Neural crest cell (in vitro differentiated cells): ENCODE measurements at regions not wholly inside any gene's neighbourhood (a gene's known extent, or its start where the extent isn't known, plus 50 kb on each side); places are given as distances from the start of the nearest gene placed in this dataset.

Source experiments
- DNase-seq: peaks from one replicate; pipeline ENCODE4 v3.0.0; 2021; ENCODE audit warnings: low read depth, mixed read lengths, low spot score
- H3K27ac Mint-ChIP-seq: one replicate; pipeline ENCODE4 v1.8.0; 2021; ENCODE audit warnings: mild to moderate bottlenecking, mixed read lengths; ENCODE audit not compliant: unreplicated experiment
- H3K27me3 Mint-ChIP-seq: 2 replicates; pipeline ENCODE4 v1.8.0; 2021; ENCODE audit warnings: low read depth, mild to moderate bottlenecking, mixed read lengths
- H3K36me3 Mint-ChIP-seq: 2 replicates; pipeline ENCODE4 v1.8.0; 2021; ENCODE audit warnings: low read depth, mild to moderate bottlenecking, mixed read lengths
- H3K4me1 Mint-ChIP-seq: 2 replicates; pipeline ENCODE4 v1.8.0; 2021; ENCODE audit warnings: mixed read lengths
- H3K4me3 Mint-ChIP-seq: one replicate; pipeline ENCODE4 v1.8.0; 2021; ENCODE audit warnings: mild to moderate bottlenecking, mixed read lengths
- H3K9me3 Mint-ChIP-seq: 2 replicates; pipeline ENCODE4 v1.8.0; 2021; ENCODE audit warnings: mixed read lengths
- CTCF ChIP-seq: fragments of 200-600 bp; sonication (generic); conservative IDR thresholded peaks from 2 replicates; pipeline ENCODE4 v1.5.0; 2021; ENCODE audit warnings: antibody characterized with exemption, mild to moderate bottlenecking

DNA sequence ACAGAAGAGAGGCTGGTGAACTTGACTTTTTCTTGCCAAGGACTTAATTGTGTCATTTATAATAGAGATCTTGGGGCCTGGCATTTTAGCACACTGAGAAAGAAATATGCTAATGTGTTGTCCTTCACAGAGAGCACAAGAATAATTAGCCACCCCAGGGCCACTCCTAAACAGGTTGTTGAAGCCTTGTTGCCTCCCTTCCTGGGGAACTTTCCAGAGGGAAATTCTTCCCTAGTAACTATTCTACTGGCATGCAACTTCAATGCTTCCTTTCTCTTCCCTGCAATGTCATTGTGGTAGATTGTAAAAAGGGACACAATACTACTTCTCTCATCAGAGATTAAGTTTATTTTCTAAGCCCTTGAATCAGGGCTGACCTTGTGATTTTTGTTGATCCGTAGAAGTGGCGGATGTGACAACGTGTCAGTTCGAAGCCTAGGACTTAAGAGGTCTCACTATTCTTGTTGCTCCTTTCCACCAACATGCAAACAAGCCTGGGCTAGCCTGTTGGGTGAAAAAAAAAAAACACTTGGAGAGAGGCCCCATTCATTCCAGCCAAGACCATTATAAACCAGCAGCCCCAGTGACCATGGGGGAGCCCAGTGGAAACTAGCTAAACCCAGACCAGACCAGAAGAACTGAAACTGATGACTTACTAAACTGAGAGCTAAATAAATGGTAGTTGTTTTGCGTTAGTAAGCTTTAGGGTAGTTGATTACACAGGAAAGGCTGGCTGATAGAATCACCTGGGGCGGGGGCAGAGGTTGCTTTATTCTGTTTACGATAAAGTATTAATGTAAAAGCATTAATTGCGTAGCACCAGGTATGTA, 287.2 kb downstream of the SHQ1 start:
- H3K4me1 Mint-ChIP-seq, result peaks cover 8% of the 10 kb centered on the region
- H3K36me3 Mint-ChIP-seq, result no peaks in the 10 kb centered on the region
- no peak overlapping the region for H3K4me3 Mint-ChIP-seq
- peaks cover 20% of the 10 kb centered on the region for H3K27me3 Mint-ChIP-seq
- TF ChIP-seq CTCF, result no peak
- H3K9me3 Mint-ChIP-seq, result peaks cover 13% of the 10 kb centered on the region
- no peak for DNase-seq
- no peak overlapping the region for H3K27ac Mint-ChIP-seq

- Mint-ChIP-seq H3K27me3 (peaks cover 23% of the 10 kb centered on the region), H3K4me1 (peaks cover 8% of the 10 kb centered on the region), H3K9me3 (peaks cover 13% of the 10 kb centered on the region), H3K27ac (no peak overlapping the region), H3K4me3 (no peak overlapping the region), H3K36me3 (peaks cover 3% of the 10 kb centered on the region)
- no peak for TF ChIP-seq CTCF
- no peak for DNase-seq
Observed at GRCh38 chr3:72559385-72559784, 288.9 kb downstream of the SHQ1 start.

DNA sequence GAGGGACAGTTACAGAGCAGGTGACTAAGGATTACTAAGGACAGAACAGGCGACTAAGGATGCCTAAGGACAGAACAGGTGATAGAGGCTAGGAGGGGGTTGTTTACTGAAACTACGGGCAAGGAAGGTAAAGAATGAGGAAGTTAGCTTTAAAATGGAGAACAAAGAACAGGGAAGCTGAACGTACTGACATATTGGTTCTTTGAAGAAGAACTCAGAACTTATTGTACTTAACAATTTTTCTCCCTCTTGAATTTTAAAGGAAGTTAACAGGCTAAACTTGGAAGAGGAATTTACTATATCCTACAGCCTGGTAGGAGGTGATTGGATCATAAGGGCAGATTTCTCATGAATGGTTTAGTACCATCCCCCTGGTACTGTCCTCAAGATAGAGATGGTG, 290.2 kb downstream of the SHQ1 start:
- Mint-ChIP-seq H3K9me3 (peaks cover 13% of the 10 kb centered on the region), H3K27ac (no peak overlapping the region), H3K36me3 (peaks cover 3% of the 10 kb centered on the region), H3K4me1 (peaks cover 8% of the 10 kb centered on the region), H3K4me3 (no peak overlapping the region), H3K27me3 (peaks cover 23% of the 10 kb centered on the region)
- no peak for TF ChIP-seq CTCF
- DNase-seq, result no peak

DNA sequence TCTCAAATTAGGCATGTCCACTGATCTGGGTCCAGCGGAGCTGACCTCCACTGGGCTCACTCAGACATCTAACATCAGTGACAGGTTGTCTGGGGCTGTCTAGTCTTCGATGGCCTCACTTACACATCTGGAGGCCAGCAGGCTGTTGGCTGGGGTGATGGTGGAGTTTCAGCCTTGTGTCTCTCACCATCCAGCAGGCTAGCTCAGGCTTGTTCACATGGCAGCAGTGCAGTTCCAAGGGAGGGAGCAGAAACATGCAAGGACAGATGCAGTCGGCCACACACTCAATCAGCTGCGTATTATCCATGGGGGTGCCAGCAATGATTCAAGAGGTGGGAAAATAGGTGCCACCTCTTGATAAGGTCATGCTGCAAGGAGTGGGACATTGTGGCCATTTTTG, 292.5 kb downstream of the SHQ1 start:
- Mint-ChIP-seq H3K27ac (no peak overlapping the region), H3K4me3 (no peak overlapping the region), H3K27me3 (peaks cover 27% of the 10 kb centered on the region), H3K9me3 (peaks cover 10% of the 10 kb centered on the region), H3K36me3 (peaks cover 3% of the 10 kb centered on the region), H3K4me1 (peaks cover 2% of the 10 kb centered on the region)
- DNase-seq, result no peak
- TF ChIP-seq CTCF, result no peak

DNA sequence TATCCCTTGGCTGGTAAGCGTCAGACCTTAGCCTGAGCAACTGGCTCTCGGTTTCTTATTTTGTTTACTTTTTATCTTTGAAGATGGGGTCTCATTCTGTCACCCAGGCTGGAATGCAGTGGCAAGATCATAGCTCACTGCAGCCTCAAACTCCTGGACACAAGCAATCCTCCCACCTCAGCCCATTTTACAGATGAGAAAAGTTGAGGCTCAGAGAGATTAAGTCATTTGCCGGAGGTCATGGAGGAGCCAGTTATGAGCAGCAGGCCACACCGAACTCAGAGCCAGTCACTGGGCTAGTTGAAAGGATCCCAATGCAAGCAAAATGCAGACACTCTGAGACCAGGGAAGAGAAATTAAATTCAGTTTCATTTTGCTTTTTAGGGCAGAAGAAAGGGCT, 293.6 kb downstream of the SHQ1 start:
- Mint-ChIP-seq H3K4me3 (no peak overlapping the region), H3K27ac (no peak overlapping the region), H3K4me1 (no peaks in the 10 kb centered on the region), H3K27me3 (peaks cover 31% of the 10 kb centered on the region), H3K9me3 (peaks cover 10% of the 10 kb centered on the region), H3K36me3 (peaks cover 3% of the 10 kb centered on the region)
- TF ChIP-seq CTCF, result no peak
- DNase-seq, result no peak
